Astrocyte of the hippocampus (primary cell): ENCODE measurements at regions not wholly inside any gene's neighbourhood (a gene's known extent, or its start where the extent isn't known, plus 50 kb on each side); places are given as distances from the start of the nearest gene placed in this dataset.
A peak's percentile ranks its signal among the peaks of the same experiment; 100 is the strongest.

ENCODE experiments used
- DNase-seq: peaks from one replicate; pipeline ENCODE4 v3.0.0; 2011; ENCODE audit warnings: low read depth, low spot score

DNA sequence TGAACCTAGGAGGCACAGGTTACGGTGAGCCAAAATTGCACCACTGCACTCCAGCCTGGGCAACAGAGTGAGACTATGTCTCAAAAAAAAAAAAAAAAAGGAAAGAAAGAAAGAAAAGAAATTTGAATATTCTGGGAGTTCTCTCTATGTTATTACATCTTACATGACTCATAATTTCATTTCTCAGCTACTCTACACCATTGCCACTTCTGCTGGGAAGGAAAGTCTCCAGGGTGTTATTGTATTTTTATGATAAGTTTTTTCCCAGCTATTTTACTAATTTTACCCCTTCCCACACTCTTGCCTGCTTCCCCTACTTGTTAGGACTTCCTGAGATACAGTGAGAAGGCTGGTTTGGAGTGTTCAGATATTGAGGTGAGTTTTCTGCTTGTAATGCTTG lies 69.7 kb upstream of the UMPS start:
- no peak for DNase-seq

DNA sequence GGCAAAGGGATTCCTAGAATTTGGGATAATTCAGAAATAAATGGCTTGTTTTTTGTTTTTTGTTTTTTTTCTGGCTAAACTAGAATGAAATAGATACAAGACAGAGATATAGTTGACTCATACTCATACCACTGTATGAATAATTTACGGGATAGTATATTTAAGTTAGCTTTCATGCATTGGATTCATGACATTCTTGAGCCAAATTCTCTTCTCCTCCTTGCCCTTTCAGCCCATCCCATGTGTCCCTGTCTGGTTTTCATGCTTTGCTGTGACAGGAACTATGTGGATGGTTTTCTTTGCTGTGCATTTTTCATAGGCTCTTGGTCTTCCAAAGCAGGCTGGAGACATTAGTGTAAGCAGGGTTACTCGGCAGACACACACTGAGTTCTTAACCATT lies 66.6 kb upstream of the UMPS start:
- DNase-seq: no peak

DNA sequence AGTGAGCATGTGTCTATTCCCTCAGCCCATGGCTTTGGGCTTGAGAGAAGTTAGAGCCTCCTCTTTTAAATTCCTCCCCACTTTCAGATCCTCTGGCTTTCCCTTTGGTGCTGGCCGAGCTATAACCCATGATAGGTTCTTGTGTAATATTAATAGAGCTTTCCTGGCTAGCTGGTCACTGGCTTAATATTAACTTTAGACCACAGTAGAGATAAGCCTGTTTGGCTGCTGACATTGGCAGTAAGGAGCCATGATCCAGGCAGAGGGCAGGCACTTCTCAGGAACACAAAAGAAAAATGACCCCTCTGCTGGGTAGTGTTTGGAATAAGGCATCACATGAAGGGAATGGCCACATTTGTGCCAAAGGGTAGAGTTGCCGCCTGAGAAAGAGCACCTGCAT lies 65.4 kb upstream of the UMPS start:
- no peak for DNase-seq

DNA sequence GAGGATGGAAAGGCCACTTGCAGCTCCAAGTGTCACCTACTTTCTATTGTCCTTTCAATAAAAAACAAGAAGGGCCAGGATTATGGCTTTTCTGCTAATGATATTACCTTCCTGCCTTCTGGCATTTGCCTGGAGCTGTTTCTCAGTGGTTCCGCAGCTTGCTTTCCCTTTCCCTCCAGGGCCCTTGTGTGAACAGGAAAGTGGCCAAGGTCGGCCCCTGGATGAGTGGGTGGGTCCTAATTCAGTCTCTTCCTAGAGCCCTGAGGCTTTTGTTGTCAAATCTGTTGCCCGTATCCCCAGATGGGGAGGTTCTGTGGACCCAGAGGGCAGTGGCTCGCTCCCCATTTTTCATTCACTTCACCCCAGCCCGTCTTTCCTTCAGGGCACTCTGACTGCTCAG lies 64.2 kb upstream of the UMPS start:
- DNase-seq: no peak

DNA sequence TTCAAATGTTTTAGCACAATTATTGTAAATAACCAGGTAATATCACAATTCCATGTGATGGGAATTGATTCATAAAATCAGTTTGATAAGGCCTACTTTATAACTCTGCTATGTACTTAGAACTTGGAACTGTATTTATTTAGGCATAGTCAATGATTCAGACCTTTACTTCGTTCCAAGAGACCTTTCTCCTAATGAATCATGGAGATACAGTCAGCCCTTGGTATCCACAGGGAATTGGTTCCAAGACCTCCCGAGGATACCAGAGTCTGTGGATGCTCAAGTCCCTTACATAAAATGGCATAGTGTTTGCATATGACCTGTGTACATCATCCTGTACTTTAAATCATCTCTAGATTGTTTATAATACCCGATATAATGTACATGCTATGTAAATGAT lies 60.8 kb upstream of the UMPS start:
- DNase-seq: peak; percentile 52

DNA sequence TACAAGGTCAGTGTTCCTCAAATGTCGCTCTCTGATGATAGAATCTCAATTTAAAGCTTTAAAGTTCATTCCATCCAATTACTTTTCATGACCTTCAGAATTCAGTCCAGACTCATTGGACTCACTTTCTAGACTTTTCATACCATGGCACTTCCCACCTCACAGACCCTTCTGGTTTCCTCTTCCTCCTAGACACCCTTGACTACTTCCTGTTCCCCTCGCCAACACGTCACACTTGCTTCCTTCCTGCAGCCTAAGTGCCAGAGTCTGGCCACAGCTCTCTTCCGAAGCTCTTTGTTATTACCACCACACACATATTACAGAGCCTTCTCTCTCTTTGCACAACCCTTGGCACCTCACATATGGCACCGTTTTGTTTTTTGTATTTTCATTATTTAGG lies 59.1 kb upstream of the UMPS start:
- DNase-seq: no peak

DNA sequence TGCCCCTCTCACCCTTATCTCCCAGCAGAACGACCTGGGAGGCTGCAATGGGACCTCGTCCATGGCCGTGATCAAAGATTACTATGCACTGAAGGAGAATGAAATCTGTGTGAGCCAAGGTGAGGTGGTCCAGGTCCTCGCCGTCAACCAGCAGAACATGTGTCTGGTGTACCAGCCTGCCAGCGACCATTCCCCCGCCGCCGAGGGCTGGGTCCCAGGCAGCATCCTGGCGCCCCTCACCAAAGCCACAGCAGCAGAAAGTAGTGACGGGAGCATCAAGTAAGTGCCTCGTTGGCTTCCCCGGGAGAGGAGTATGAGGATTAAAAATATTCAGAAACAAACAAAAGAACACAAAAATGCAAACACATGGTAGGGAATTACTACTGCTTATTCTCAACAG lies 55.9 kb upstream of the UMPS start:
- no peak for DNase-seq

DNA sequence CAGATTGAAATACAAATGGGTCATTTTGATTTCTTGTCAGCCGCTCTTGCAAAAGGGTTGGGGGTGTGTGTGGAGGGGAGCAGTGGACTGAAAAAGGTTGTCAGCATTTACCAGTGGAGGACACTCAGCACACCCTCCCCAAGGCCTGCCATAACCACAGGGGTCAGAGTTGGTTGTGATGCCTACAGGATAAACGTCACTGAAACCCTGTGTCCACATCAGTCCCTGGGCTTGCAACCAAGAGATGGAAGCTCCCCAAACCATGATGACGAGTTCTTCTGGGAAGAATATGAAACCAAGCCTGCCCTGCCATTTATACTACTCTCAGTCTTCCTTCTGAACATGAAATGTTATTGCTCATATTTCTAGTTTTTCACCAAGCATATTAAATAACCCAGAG lies 54.0 kb upstream of the UMPS start:
- no peak for DNase-seq

DNA sequence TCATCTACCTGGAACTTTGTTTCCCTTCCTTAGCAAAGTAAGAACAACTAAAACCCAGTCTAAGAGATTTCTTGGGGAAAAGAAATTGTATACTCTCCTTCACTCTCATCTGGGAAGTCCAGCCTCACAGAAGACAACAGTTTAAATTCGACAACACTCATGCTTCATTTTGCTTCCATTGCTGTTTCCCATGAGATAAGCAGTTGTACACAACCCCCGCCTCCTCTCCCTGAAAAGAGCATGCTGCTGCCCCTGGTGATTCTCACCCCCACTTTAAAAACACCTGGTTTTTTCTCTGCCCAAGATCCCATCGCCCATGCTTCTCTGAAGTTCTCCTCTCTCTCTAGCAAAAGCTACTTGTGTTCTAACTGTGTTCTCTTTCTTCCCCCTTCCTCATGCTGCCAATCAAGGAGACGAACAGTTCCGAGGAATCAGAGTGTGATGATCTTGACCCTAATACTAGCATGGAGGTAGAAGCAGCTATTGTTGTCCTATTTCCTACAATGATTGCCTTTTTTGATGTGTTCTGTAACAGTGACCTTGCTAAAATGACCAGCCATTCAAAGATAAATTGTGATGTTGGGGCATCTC lies 51.1 kb upstream of the UMPS start:
- no peak for DNase-seq
